GM11168 (cell line): ENCODE measurements at regions not wholly inside any gene's neighbourhood (a gene's known extent, or its start where the extent isn't known, plus 50 kb on each side); places are given as distances from the start of the nearest gene placed in this dataset.
"Not testable (repeated sequence)": the region's sequence is repeated elsewhere in the genome, so short reads cannot be mapped to it uniquely, and the experiment has no call there.

ENCODE experiments used
- in situ Hi-C: fragments of 300-500 bp; cut with MboI; formaldehyde crosslinking; loops from one replicate; pipeline ENCODE4 v1.12.0; 2022; ENCODE audit warnings: low sequenced_read_pairs; ENCODE audit not compliant: unreplicated experiment

GRCh38 chr3:153355559-153355958, 193.5 kb downstream of the RAP2B start:
- in situ Hi-C loops, result no loop called here

- in situ Hi-C loops, result no loop called here
These were observed 194.9 kb downstream of the RAP2B start for GRCh38 chr3:153356908-153357307.

- in situ Hi-C loops, result no loop called here
These were observed 195.4 kb downstream of the RAP2B start for GRCh38 chr3:153357436-153357835.

DNA sequence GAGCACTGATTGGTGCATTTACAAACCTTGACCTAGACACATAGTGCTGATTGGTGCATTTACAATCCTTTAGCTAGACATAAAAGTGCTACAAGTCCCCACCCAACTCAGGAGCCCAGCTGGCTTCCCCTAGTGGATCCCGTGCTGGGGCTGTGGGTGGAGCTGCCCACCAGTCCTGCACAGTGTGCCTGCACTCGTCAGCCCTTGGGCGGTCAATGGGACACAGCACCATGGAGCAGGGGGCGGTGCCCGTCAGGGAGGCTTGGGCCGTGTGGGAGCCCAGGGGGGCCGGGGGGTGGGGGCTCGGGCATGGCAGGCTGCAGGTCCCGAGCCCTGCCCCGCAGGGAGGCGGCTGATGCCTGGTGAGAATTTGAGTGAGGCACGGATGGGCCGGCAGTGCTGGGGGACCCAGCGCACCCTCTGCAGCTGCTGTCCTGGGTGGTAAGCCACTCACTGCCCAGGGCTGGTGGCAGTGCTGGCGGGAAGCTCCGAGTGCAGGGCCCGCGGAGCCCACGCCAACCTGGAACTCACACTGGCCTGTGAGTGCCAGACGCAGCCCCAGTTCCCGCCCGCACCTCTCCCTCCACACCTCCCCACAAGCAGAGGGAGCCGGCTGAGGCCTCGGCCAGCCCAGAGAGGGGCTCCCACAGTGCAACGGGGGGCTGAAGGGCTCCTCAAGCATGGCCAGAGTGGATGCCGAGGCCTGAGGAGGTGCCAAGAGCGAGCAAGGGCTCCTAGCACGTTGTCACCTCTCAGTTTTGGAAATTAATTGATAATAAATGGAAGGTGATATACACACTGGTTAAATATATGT, 207.7 kb downstream of the RAP2B start:
- in situ Hi-C loops, result no loop called here

GRCh38 chr3:153370680-153371079, 208.7 kb downstream of the RAP2B start:
- in situ Hi-C loops, result no loop called here

DNA sequence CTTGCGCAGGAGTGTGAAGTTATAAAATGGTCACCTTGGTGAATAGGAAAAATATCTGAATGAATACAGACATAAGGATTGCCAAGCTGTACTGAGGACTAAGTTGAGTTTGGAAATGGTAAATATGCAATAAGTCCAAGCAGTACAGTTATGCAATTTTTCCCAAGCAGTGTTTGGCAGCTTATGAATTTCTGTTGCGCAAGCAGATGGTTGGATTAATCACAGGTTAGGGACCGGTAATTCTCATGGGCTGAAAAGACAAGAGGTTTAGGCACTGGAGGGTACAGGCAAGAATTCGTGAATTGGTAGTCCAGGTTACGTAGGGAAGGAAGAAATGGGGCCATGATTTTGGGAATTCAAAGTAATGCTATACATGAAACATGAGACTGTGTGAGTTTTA, 210.3 kb downstream of the RAP2B start:
- in situ Hi-C loops, result no loop called here

DNA sequence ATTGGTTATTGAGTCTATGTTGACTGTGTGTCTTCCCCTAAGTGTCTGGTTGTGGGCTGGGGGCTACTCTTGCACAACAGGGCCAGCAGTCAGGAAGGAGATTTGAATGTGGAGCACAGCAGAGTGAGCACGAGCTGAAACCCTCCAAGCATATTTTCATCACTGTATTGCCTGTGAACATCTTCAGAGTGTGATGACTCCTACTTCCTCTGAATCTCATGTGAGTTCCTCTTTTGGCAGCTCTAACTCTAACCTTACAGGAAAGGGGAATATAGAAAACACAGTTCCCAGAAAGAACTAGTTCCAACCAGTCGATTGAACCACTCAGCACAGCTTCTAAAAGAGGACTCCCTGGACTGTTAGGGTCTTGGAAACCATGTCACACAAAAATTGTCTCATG, 211.6 kb downstream of the RAP2B start:
- in situ Hi-C loops, result no loop called here

GRCh38 chr3:153378366-153378765, 216.3 kb downstream of the RAP2B start:
- in situ Hi-C loops, result not testable (repeated sequence)

DNA sequence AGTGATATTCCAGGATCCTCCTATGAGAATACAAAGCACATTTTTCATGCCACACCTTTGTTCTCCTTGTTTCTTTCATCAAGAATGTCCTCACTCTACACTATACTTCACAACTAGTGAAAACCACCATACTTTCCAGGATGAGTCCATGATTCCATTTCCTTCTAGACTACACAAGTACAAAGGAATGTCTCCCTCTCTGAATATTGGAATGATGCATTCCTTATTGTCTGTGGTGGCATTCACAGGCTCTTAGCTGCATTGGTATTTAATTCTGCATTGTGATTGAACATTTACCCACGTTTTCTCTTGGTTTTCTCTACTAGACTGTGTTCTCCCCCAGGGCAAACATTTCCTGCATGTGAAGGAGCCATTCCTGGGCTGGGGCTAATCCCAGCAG, 217.5 kb downstream of the RAP2B start:
- in situ Hi-C loops, result no loop called here

GRCh38 chr3:153385343-153385742, 223.3 kb downstream of the RAP2B start:
- in situ Hi-C loops, result no loop called here

DNA sequence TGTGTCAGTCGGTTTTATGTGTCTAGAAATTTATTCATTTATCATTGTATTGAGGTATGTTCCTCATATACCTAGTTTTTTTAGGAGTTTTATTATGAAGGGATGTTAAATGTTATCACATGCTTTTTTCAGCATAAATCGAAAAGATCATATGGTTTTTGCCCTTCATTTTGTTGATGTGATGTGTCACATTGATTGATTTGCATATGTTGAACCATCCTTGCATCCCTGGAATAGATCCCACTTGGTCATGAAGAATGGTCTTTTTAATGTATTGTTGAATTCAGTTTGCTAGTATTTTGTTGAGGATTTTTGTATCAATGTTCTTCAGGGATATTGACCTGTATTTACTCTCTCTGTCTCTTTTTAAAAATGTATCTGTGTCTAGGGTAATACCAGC, 230.3 kb downstream of the RAP2B start:
- in situ Hi-C loops, result no loop called here

- in situ Hi-C loops, result no loop called here
These were observed 232.0 kb downstream of the RAP2B start for GRCh38 chr3:153394017-153394416.

DNA sequence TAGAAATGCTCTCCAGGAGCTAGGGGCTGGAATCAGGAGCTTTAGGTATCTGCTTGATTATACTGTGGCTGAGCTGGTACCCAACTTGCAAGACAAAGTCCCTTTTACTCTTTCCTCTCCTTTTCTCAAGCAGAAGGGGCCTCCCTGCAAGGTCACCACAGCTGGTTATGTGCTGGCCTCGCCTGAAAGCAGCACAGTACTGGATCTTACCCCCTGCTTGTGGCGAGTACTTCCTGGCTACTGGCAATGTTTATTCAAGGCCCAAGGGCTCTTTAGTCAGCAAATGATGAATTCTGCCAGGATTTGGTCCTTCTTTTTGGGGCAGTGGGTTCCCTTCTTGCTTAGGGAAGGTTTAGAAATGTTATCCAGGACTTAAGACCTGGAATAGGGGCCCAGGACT, 234.6 kb downstream of the RAP2B start:
- in situ Hi-C loops, result no loop called here

- in situ Hi-C loops, result no loop called here
These were observed 235.8 kb downstream of the RAP2B start for GRCh38 chr3:153397794-153398193.

DNA sequence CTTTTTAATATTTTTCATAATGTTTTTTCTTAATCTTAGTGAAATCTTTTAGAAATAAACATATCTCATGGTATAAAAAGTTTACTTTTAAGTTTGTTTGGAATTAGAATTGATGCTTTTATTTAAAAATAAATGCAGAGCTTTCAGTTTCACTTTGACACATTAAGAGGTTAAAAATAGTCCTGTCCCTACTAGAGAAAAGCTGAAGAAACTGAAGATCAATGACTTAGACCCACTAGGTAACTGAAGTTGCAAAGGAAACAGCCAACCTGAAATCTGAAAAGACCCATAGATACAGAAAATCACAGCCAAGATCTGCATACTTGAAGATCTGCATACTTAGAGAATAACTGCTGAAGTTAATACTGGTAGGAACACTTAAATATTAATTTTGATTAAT, 237.6 kb downstream of the RAP2B start:
- in situ Hi-C loops, result no loop called here

GRCh38 chr3:153400641-153401040, 238.6 kb downstream of the RAP2B start:
- in situ Hi-C loops, result no loop called here

DNA sequence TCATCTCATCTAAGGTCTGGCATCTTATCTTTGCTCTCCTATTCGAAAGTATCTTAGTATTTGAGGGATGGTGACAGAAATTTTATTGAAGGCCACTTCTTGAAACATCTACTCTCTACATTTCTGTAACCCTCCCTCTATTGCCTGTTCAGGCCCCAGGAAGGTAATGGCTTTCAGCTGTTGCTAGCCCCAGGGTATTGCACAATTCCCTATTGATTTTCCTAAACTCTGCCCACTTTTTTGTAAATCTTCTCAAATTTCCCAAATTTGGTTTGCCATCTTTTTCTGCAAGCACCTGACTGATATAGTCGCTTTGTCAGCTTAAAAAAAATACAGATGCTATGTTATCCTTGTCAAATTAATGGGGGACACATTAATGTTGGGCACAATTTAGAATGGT, 242.1 kb downstream of the RAP2B start:
- in situ Hi-C loops, result no loop called here

- in situ Hi-C loops, result not testable (repeated sequence)
These were observed 243.3 kb downstream of the RAP2B start for GRCh38 chr3:153405320-153405719.

- in situ Hi-C loops, result no loop called here
These were observed 248.5 kb downstream of the RAP2B start for GRCh38 chr3:153410517-153410916.

DNA sequence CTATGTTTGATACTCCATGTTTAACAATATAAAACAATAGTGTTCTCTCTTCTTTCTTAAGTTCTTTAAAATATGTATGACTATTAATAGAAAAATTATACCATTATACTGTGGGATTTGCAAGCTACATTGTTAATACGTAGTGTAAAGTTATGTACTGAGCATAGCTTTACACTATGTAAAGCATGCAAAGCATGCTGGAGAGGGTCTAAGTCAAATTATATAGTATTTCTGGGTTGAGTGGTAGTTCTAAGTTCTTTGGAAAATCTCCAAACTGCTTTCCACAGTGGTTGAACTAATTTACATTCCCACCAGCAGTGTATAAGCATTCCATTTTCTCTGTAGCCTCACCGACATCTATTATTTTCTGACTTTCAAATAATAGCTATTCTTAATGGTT, 253.0 kb downstream of the RAP2B start:
- in situ Hi-C loops, result no loop called here

DNA sequence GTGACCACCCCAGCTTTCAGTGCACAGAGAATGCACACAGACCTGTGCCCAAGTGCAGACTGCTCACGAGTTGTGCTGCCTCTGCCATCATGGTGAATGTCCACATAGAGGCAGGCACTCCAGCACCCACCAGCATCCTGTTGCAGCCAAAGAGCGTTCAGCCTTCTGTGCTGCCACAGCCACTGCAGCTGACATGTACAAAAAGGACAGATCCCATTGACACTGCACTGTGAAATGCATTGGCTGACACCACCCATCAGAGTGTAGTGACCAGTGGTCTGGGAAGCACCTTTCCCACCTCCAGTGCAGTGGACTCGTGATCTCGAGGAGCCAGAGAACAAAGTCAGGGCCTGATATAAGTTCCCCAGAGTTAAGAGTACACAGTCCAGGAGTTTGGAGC, 260.3 kb downstream of the RAP2B start:
- in situ Hi-C loops, result no loop called here

DNA sequence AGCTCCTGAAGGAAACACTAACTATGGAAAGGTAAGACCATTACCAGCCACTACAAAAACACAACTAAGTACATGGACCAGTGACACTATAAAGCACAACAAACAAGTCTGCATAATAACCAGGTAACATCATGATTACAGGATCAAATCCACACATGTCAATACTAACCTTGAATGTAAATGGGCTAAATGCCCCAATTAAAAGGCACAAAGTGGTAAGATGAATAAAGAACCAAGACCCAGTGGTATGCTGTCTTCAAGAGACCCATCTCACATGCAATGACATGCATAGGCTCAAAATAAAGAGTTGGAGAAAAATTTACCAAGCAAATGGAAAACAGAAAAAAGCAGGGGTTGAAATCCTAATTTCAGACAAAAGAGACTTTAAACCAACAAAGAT, 261.8 kb downstream of the RAP2B start:
- in situ Hi-C loops, result not testable (repeated sequence)
